Neural crest cell (in vitro differentiated cells): ENCODE measurements at regions not wholly inside any gene's neighbourhood (a gene's known extent, or its start where the extent isn't known, plus 50 kb on each side); places are given as distances from the start of the nearest gene placed in this dataset.
"Not testable (repeated sequence)": the region's sequence is repeated elsewhere in the genome, so short reads cannot be mapped to it uniquely, and the experiment has no call there.

Experiments used
- DNase-seq: peaks from one replicate; pipeline ENCODE4 v3.0.0; 2021; ENCODE audit warnings: low read depth, mixed read lengths, low spot score
- H3K27ac Mint-ChIP-seq: one replicate; pipeline ENCODE4 v1.8.0; 2021; ENCODE audit warnings: mild to moderate bottlenecking, mixed read lengths; ENCODE audit not compliant: unreplicated experiment
- H3K27me3 Mint-ChIP-seq: 2 replicates; pipeline ENCODE4 v1.8.0; 2021; ENCODE audit warnings: low read depth, mild to moderate bottlenecking, mixed read lengths
- H3K36me3 Mint-ChIP-seq: 2 replicates; pipeline ENCODE4 v1.8.0; 2021; ENCODE audit warnings: low read depth, mild to moderate bottlenecking, mixed read lengths
- H3K4me1 Mint-ChIP-seq: 2 replicates; pipeline ENCODE4 v1.8.0; 2021; ENCODE audit warnings: mixed read lengths
- H3K4me3 Mint-ChIP-seq: one replicate; pipeline ENCODE4 v1.8.0; 2021; ENCODE audit warnings: mild to moderate bottlenecking, mixed read lengths
- H3K9me3 Mint-ChIP-seq: 2 replicates; pipeline ENCODE4 v1.8.0; 2021; ENCODE audit warnings: mixed read lengths
- TF ChIP-seq, protein P1 (sequence below): fragments of 200-600 bp; sonication (generic); conservative IDR thresholded peaks from 2 replicates; pipeline ENCODE4 v1.5.0; 2021; ENCODE audit warnings: antibody characterized with exemption, mild to moderate bottlenecking

DNA sequence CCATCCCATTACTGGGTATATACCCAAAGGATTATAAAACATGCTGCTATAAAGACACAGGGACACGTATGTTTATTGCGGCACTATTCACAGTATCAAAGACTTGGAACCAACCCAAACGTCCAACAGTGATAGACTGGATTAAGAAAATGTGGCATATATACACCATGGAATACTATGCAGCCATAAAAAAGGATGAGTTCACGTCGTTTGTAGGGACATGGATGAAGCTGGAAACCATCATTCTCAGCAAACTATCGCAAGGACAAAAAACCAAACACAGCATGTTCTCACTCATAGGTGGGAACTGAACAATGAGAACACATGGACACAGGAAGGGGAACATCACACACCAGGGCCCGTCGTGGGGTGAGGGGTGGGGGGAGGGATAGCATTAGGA, 106.1 kb downstream of the CHD1L start:
- H3K27me3 Mint-ChIP-seq, result peaks cover 21% of the 10 kb centered on the region
- not testable (repeated sequence) for H3K36me3 Mint-ChIP-seq, DNase-seq, H3K9me3 Mint-ChIP-seq, H3K27ac Mint-ChIP-seq, H3K4me1 Mint-ChIP-seq, H3K4me3 Mint-ChIP-seq

GRCh38 chr1:147349533-147349932, 107.0 kb downstream of the CHD1L start:
- Mint-ChIP-seq H3K27me3 (peaks cover 21% of the 10 kb centered on the region), H3K4me3 (no peak overlapping the region), H3K9me3 (no peaks in the 10 kb centered on the region), H3K27ac (no peak overlapping the region), H3K4me1 (peaks cover 10% of the 10 kb centered on the region), H3K36me3 (no peaks in the 10 kb centered on the region)
- no peak for DNase-seq
- TF ChIP-seq, protein P1, sequence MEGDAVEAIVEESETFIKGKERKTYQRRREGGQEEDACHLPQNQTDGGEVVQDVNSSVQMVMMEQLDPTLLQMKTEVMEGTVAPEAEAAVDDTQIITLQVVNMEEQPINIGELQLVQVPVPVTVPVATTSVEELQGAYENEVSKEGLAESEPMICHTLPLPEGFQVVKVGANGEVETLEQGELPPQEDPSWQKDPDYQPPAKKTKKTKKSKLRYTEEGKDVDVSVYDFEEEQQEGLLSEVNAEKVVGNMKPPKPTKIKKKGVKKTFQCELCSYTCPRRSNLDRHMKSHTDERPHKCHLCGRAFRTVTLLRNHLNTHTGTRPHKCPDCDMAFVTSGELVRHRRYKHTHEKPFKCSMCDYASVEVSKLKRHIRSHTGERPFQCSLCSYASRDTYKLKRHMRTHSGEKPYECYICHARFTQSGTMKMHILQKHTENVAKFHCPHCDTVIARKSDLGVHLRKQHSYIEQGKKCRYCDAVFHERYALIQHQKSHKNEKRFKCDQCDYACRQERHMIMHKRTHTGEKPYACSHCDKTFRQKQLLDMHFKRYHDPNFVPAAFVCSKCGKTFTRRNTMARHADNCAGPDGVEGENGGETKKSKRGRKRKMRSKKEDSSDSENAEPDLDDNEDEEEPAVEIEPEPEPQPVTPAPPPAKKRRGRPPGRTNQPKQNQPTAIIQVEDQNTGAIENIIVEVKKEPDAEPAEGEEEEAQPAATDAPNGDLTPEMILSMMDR, result no peak

DNA sequence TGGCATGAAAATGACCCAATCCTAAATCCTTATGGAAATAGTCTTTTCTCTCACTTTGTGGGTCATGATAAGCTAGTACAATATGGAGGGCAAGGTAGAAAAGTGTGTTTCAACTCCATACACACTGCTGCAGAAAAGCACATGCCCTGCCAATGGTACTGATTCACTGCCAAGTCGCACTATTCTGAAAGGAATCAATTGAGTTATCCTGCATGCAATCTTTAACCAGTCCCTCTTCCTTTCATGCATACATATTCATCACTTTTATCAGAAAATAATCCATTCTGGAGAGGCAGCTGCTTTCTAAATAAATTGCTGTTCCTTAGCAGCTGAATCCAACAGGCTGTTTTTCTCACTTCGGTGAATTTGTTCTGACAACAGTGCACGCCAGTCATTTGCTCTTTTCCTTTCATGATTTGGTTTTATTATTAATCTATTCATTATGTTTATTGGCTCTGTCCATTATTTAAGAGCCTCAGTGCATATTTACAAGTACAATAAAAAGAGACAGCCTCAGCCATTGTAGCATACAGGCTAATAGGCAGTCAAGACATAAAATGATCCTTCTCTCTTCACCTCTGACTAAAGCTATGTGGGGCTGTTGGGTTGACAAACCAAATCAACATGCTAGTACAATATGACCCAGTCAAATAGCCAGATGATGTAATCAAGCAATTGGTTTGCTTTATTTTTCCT, 108.8 kb downstream of the CHD1L start:
- H3K9me3 Mint-ChIP-seq, result no peaks in the 10 kb centered on the region
- no peak overlapping the region for H3K27ac Mint-ChIP-seq
- H3K27me3 Mint-ChIP-seq, result peaks cover 8% of the 10 kb centered on the region
- DNase-seq, result no peak
- TF ChIP-seq, protein P1, result no peak
- H3K36me3 Mint-ChIP-seq, result no peaks in the 10 kb centered on the region
- peaks cover 10% of the 10 kb centered on the region for H3K4me1 Mint-ChIP-seq
- no peak overlapping the region for H3K4me3 Mint-ChIP-seq

- Mint-ChIP-seq H3K4me3 (no peak overlapping the region), H3K27me3 (no peaks in the 10 kb centered on the region), H3K27ac (no peak overlapping the region), H3K36me3 (no peaks in the 10 kb centered on the region), H3K4me1 (no peaks in the 10 kb centered on the region), H3K9me3 (no peaks in the 10 kb centered on the region)
- DNase-seq, result no peak
- TF ChIP-seq, protein P1, result no peak
These were observed 135.1 kb downstream of the CHD1L start for GRCh38 chr1:147377263-147378246.

- Mint-ChIP-seq H3K27me3 (no peaks in the 10 kb centered on the region), H3K4me3 (no peak overlapping the region), H3K9me3 (no peaks in the 10 kb centered on the region), H3K36me3 (no peaks in the 10 kb centered on the region), H3K27ac (no peak overlapping the region), H3K4me1 (no peaks in the 10 kb centered on the region)
- no peak for DNase-seq
- TF ChIP-seq, protein P1, result no peak
These were observed 137.4 kb downstream of the CHD1L start for GRCh38 chr1:147379889-147380288.

GRCh38 chr1:147384804-147385203, 142.3 kb downstream of the CHD1L start:
- Mint-ChIP-seq H3K4me1 (peaks cover 1% of the 10 kb centered on the region), H3K9me3 (no peaks in the 10 kb centered on the region), H3K27me3 (no peaks in the 10 kb centered on the region), H3K4me3 (no peak overlapping the region), H3K36me3 (no peaks in the 10 kb centered on the region), H3K27ac (peak overlapping the region; percentile 47)
- TF ChIP-seq, protein P1, result no peak
- DNase-seq, result no peak
